ENCODE measurements at regions not wholly inside any gene's neighbourhood (a gene's known extent, or its start where the extent isn't known, plus 50 kb on each side); places are given as distances from the start of the nearest gene placed in this dataset.

GRCh38 chr11:115767883-115768282 is 263.7 kb upstream of the CADM1 start:
- Histone ChIP-seq H3K4me1 (ENCODE audit: insufficient read depth, low read length) (no peaks in the 10 kb centered on the region), H3K36me3 (replicated peaks in 1 of 2; ENCODE audit: control insufficient read depth in 1 of 2, insufficient read depth in 2 of 2, low read length in 2 of 2) (no peaks in the 10 kb centered on the region), H3K9ac (ENCODE audit: insufficient read depth, low read depth, low read length) (no peak overlapping the region), H4K20me1 (ENCODE audit: insufficient read depth, low read length) (no peaks in the 10 kb centered on the region), H3K4me2 (ENCODE audit: low read depth, low read length) (no peak overlapping the region), H2AFZ (ENCODE audit: low read length) (no peak overlapping the region), H3K79me2 (ENCODE audit: insufficient read depth, low read length) (no peaks in the 10 kb centered on the region), H3K4me3 (replicated peaks in 1 of 3; ENCODE audit: insufficient read depth in 1 of 3, low read depth in 2 of 3, low read length in 3 of 3) (no peak overlapping the region), H3K9me3 (ENCODE audit: low read length) (no peaks in the 10 kb centered on the region), H3K27me3 (ENCODE audit: control insufficient read depth in 1 of 2, insufficient read depth in 2 of 2, low read length in 2 of 2) (peaks cover 2% of the 10 kb centered on the region in 2 experiments; a peak in 2 of 5 replicates), H3K27ac (ENCODE audit: extremely low read length, insufficient read depth, low read length) (no peak overlapping the region)
- TF ChIP-seq ZNF224 (CRISPR knock-in tag; IDR thresholded peaks at IDR 0.05) (no peak), RFXAP (CRISPR knock-in tag; IDR thresholded peaks at IDR 0.05; ENCODE audit: borderline replicate concordance) (no peak), TCF7L2 (IDR thresholded peaks at IDR 0.05; ENCODE audit: low read depth, low read length) (no peak), ZBTB7A (CRISPR knock-in tag; IDR thresholded peaks at IDR 0.05) (no peak), KDM4B (CRISPR knock-in tag; IDR thresholded peaks at IDR 0.05) (no peak), ZNF34 (CRISPR knock-in tag; IDR thresholded peaks at IDR 0.05; ENCODE audit: borderline replicate concordance) (no peak), ATRX (CRISPR knock-in tag; IDR thresholded peaks at IDR 0.05; ENCODE audit: borderline replicate concordance) (no peak), PBX3 (CRISPR knock-in tag; IDR thresholded peaks at IDR 0.05; ENCODE audit: borderline replicate concordance) (no peak), NCOA1 (CRISPR knock-in tag; IDR thresholded peaks at IDR 0.05) (no peak), SRSF1 (optimal IDR thresholded peaks at IDR 0.05; ENCODE audit: low read depth, low read length) (no peak)
- TF ChIP-seq, protein P1, sequence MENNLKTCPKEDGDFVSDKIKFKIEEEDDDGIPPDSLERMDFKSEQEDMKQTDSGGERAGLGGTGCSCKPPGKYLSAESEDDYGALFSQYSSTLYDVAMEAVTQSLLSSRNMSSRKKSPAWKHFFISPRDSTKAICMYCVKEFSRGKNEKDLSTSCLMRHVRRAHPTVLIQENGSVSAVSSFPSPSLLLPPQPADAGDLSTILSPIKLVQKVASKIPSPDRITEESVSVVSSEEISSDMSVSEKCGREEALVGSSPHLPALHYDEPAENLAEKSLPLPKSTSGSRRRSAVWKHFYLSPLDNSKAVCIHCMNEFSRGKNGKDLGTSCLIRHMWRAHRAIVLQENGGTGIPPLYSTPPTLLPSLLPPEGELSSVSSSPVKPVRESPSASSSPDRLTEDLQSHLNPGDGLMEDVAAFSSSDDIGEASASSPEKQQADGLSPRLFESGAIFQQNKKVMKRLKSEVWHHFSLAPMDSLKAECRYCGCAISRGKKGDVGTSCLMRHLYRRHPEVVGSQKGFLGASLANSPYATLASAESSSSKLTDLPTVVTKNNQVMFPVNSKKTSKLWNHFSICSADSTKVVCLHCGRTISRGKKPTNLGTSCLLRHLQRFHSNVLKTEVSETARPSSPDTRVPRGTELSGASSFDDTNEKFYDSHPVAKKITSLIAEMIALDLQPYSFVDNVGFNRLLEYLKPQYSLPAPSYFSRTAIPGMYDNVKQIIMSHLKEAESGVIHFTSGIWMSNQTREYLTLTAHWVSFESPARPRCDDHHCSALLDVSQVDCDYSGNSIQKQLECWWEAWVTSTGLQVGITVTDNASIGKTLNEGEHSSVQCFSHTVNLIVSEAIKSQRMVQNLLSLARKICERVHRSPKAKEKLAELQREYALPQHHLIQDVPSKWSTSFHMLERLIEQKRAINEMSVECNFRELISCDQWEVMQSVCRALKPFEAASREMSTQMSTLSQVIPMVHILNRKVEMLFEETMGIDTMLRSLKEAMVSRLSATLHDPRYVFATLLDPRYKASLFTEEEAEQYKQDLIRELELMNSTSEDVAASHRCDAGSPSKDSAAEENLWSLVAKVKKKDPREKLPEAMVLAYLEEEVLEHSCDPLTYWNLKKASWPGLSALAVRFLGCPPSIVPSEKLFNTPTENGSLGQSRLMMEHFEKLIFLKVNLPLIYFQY (CRISPR knock-in tag; IDR thresholded peaks at IDR 0.05; ENCODE audit: borderline replicate concordance) = no peak
- TF ChIP-seq, protein P2, sequence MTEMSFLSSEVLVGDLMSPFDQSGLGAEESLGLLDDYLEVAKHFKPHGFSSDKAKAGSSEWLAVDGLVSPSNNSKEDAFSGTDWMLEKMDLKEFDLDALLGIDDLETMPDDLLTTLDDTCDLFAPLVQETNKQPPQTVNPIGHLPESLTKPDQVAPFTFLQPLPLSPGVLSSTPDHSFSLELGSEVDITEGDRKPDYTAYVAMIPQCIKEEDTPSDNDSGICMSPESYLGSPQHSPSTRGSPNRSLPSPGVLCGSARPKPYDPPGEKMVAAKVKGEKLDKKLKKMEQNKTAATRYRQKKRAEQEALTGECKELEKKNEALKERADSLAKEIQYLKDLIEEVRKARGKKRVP (CRISPR knock-in tag; IDR thresholded peaks at IDR 0.05) = no peak
- FAIRE-seq = no peak
- no peak for ATAC-seq
- in situ Hi-C loops (cut with HindIII; ENCODE audit: extremely low pct_ligation_motif_present, low pct_unique_long_range_greater_than_20kb) = no loop called here
- intact Hi-C loops (cut with micrococcal nuclease; ENCODE audit: unreplicated experiment) = no loop called here
- ChIA-PET CTCF (ENCODE audit: low intra/inter-chr PET ratio, low total read pairs) (no interaction called here), POLR2A (no interaction called here)
- WGBS (ENCODE audit: low lambda C conversion rate) = 23% methylated on average over 3 of the region's 3 CpGs
- no peak for DNase-seq (ENCODE audit: low spot score)
- BruUV-seq (replicated peaks) = no TSS peak

Data from HepG2 (cell line).